Upper lobe of left lung (tissue), 6 donors: ENCODE measurements at regions not wholly inside any gene's neighbourhood (a gene's known extent, or its start where the extent isn't known, plus 50 kb on each side); places are given as distances from the start of the nearest gene placed in this dataset.

Experiments used
- ATAC-seq, 2 donors: fragments of 200-7000 bp; cut with Tn5 transposase; one replicate each; pipeline ENCODE4 v1.9.1; 2022; ENCODE audit warnings: mild to moderate bottlenecking in 2 of 2, moderate library complexity in 2 of 2; ENCODE audit not compliant: low FRiP score in 2 of 2
- DNase-seq, 2 donors: peaks; one replicate each; pipeline ENCODE4 v3.0.0-alpha.2; 2019 to 2020
- H3K27ac ChIP-seq, 4 donors: fragments of 200-600 bp; sonication (generic); one replicate each; pipeline ENCODE4 v1.5.1; 2016 to 2019
- H3K27me3 ChIP-seq, 4 donors: fragments of 200-600 bp; sonication (generic); one replicate each; pipeline ENCODE4 v1.5.1; 2017 to 2019
- H3K36me3 ChIP-seq, 4 donors: fragments of 200-600 bp; sonication (generic); one replicate each; pipeline ENCODE4 v1.5.1; 2016 to 2019
- H3K4me1 ChIP-seq, 4 donors: fragments of 200-600 bp; sonication (generic); one replicate each; pipeline ENCODE4 v1.5.1; 2018 to 2019
- H3K4me3 ChIP-seq, 4 donors: fragments of 200-600 bp; sonication (generic); one replicate each; pipeline ENCODE4 v1.5.1; 2017 to 2019; ENCODE audit warnings: mild to moderate bottlenecking in 2 of 4, moderate library complexity in 1 of 4
- H3K9me3 ChIP-seq, 4 donors: fragments of 200-600 bp; sonication (generic); one replicate each; pipeline ENCODE4 v1.5.1; 2018 to 2019
- CTCF ChIP-seq, 6 experiments: fragments of 450-650 bp in 4 of 6; fragments of 200-600 bp in 2 of 6; sonication (generic) in 2 of 6; IDR thresholded peaks; one replicate each; pipeline ENCODE4 v1.5.1; 2016 to 2019; ENCODE audit warnings: antibody characterized with exemption in 6 of 6
- EP300 ChIP-seq, 4 donors: sonication (generic); formaldehyde crosslinking; IDR thresholded peaks; one replicate each; pipeline ENCODE4 v1.5.1; 2017; ENCODE audit warnings: antibody characterized with exemption in 4 of 4, control low read depth in 2 of 4
- POLR2A ChIP-seq, 4 donors: fragments of 450-650 bp; IDR thresholded peaks; one replicate each; pipeline ENCODE4 v1.5.1; 2016 to 2017; ENCODE audit warnings: antibody characterized with exemption in 4 of 4, mild to moderate bottlenecking in 2 of 4
- POLR2AphosphoS5 ChIP-seq, 2 donors: sonication (generic); formaldehyde crosslinking; IDR thresholded peaks; one replicate each; pipeline ENCODE4 v1.5.1; 2017; ENCODE audit warnings: antibody characterized with exemption in 2 of 2
- WGBS, 2 donors: methylation state at CpG; one replicate each; pipeline ENCODE4 v1.1.5; 2017 to 2018; 5-methylcytosine and 5-hydroxymethylcytosine counted together
- donor health status: DM: no; HTN: no; CAD: no; lungs with moderate emphysema.
- donor health status: DM: no; HTN: yes; CAD: no; lungs with severe emphysema.

- Histone ChIP-seq H3K27me3 (no peaks in the 10 kb centered on the region), H3K9me3 (no peaks in the 10 kb centered on the region), H3K4me1 (no peaks in the 10 kb centered on the region), H3K4me3 (no peak overlapping the region), H3K27ac (no peak overlapping the region), H3K36me3 (no peaks in the 10 kb centered on the region)
- ATAC-seq (peak in 1 of 2 donors; percentile 34), DNase-seq (no peak)
- WGBS, 2 donors = 51 to 61% methylated on average over 19 of the region's 19 CpGs
- TF ChIP-seq EP300 (IDR thresholded peaks at IDR 0.05) (no peak), CTCF (IDR thresholded peaks at IDR 0.05) (no peak), POLR2AphosphoS5 (IDR thresholded peaks at IDR 0.05) (no peak), POLR2A (IDR thresholded peaks at IDR 0.05) (no peak)
Measured at GRCh38 chr5:174520420-174521396, 203.7 kb upstream of the MSX2 start.

DNA sequence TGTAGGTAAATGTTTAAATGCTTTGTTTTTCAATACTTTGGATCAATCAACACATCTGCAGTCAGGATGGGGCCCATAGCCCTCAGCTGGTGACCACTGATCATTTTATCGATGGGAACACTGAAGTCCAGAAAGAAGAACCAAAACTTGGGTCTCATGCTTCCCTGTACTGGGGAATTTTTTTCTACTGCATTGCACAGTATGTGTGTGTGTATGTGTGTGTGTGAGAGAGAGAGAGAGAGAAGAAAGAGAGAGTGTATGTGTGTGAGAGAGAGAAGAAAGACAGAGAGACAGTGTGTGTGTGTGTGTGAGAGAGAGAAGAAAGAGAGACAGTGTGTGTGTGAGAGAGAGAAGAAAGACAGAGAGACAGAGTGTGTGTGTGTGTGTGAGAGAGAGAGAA, 202.9 kb upstream of the MSX2 start:
- H3K36me3 ChIP-seq = no peaks in the 10 kb centered on the region
- H3K4me1 ChIP-seq = no peaks in the 10 kb centered on the region
- no peak for DNase-seq
- H3K4me3 ChIP-seq = no peak overlapping the region
- ATAC-seq = no peak
- H3K9me3 ChIP-seq = no peaks in the 10 kb centered on the region
- H3K27me3 ChIP-seq = no peaks in the 10 kb centered on the region
- no peak overlapping the region for H3K27ac ChIP-seq
- TF ChIP-seq POLR2AphosphoS5 (IDR thresholded peaks at IDR 0.05) = no peak
- no peak for TF ChIP-seq EP300 (IDR thresholded peaks at IDR 0.05)
- TF ChIP-seq CTCF (IDR thresholded peaks at IDR 0.05) = no peak
- 61 to 76% methylated on average over 1 of the region's 1 CpG for WGBS, 2 donors

DNA sequence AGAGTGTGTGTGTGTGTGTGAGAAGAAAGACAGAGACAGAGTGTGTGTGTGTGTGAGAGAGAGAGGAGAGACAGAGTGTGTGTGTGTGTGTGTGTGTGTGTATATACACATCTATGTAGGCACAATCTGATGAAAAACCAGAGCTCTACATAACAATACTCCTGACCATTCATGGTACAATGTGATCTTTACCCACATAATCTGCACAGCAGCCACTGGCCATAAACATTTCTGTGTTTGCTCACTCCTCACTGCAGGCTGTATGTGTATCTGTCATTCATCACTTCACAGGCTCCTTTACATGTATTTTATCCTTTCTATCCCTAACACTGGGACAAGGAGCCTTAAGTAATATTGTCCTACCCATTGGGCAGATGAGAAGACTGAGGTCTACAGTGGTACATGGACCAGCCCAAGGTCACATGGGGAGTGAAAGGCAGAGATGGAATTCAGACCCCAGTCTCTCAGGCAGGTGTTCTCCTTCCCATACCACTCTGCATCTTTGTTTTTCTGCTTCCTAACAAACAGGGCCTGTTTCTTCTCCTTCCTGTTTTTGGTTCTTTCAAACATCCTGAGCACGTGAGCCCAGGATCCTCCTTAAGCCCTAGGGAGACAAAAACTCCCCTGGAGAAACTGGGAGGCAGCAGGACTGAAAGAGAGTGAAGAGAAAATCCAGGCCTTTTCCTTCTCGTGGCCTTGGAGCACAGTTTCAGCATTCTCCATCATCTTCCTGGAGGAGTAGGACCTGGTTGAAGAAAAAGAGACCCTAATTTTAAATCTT, 201.7 kb upstream of the MSX2 start:
- WGBS, 2 donors = 44 to 64% methylated on average over 2 of the region's 2 CpGs
- DNase-seq = no peak
- no peaks in the 10 kb centered on the region for H3K4me1 ChIP-seq
- no peaks in the 10 kb centered on the region for H3K36me3 ChIP-seq
- no peak for ATAC-seq
- H3K4me3 ChIP-seq = no peak overlapping the region
- H3K27me3 ChIP-seq = no peaks in the 10 kb centered on the region
- H3K27ac ChIP-seq = no peak overlapping the region
- TF ChIP-seq CTCF (IDR thresholded peaks at IDR 0.05) = no peak
- no peak for TF ChIP-seq POLR2A (IDR thresholded peaks at IDR 0.05)
- no peak for TF ChIP-seq EP300 (IDR thresholded peaks at IDR 0.05)
- TF ChIP-seq POLR2AphosphoS5 (IDR thresholded peaks at IDR 0.05) = no peak
- no peaks in the 10 kb centered on the region for H3K9me3 ChIP-seq

GRCh38 chr5:174523311-174524071, 200.9 kb upstream of the MSX2 start:
- no peak for TF ChIP-seq CTCF (IDR thresholded peaks at IDR 0.05)
- TF ChIP-seq EP300 (IDR thresholded peaks at IDR 0.05) = no peak
- no peak for TF ChIP-seq POLR2AphosphoS5 (IDR thresholded peaks at IDR 0.05)
- no peak for TF ChIP-seq POLR2A (IDR thresholded peaks at IDR 0.05)
- H3K9me3 ChIP-seq = no peaks in the 10 kb centered on the region
- no peak for ATAC-seq
- H3K27me3 ChIP-seq = no peaks in the 10 kb centered on the region
- H3K4me3 ChIP-seq = no peak overlapping the region
- no peaks in the 10 kb centered on the region for H3K4me1 ChIP-seq
- DNase-seq = no peak
- H3K36me3 ChIP-seq = no peaks in the 10 kb centered on the region
- 71 to 76% methylated on average over 6 of the region's 6 CpGs for WGBS, 2 donors
- H3K27ac ChIP-seq = no peak overlapping the region
